Limb (tissue), 2 donors: ENCODE measurements at regions not wholly inside any gene's neighbourhood (a gene's known extent, or its start where the extent isn't known, plus 50 kb on each side); places are given as distances from the start of the nearest gene placed in this dataset.

Experiments
- DNase-seq, 2 donors: peaks; one replicate each; pipeline ENCODE4 v3.0.0-alpha.2; 2016; ENCODE audit errors: extremely low spot score in 2 of 2

GRCh38 chr11:120061036-120061760, 76.7 kb downstream of the TRIM29 start:
- DNase-seq: no peak

GRCh38 chr11:120060512-120060911, 77.4 kb downstream of the TRIM29 start:
- DNase-seq: no peak

GRCh38 chr11:120058931-120059330, 79.0 kb downstream of the TRIM29 start:
- no peak for DNase-seq

GRCh38 chr11:120057595-120058581, 80.0 kb downstream of the TRIM29 start:
- DNase-seq: no peak

GRCh38 chr11:120057028-120057330, 80.9 kb downstream of the TRIM29 start:
- DNase-seq: no peak

GRCh38 chr11:120056301-120057027, 81.4 kb downstream of the TRIM29 start:
- DNase-seq: no peak

GRCh38 chr11:120055646-120056045, 82.3 kb downstream of the TRIM29 start:
- DNase-seq: no peak

- DNase-seq: no peak
Observed at GRCh38 chr11:120054753-120055045, 83.2 kb downstream of the TRIM29 start.

GRCh38 chr11:120054016-120054752, 83.7 kb downstream of the TRIM29 start:
- DNase-seq: no peak

GRCh38 chr11:120052196-120052775, 85.6 kb downstream of the TRIM29 start:
- DNase-seq: no peak

- DNase-seq: peak in 1 of 2 donors; percentile 21
Observed at GRCh38 chr11:120044011-120044675, 93.8 kb downstream of the TRIM29 start.

GRCh38 chr11:120043328-120043945, 94.5 kb downstream of the TRIM29 start:
- no peak for DNase-seq

GRCh38 chr11:120041625-120042024, 96.3 kb downstream of the TRIM29 start:
- DNase-seq: no peak

GRCh38 chr11:120040151-120040840, 97.6 kb downstream of the TRIM29 start:
- no peak for DNase-seq

GRCh38 chr11:120039039-120039438, 98.9 kb downstream of the TRIM29 start:
- DNase-seq: no peak

- DNase-seq: no peak
Observed at GRCh38 chr11:120037111-120037510, 100.8 kb downstream of the TRIM29 start.

GRCh38 chr11:120035756-120036155, 102.2 kb downstream of the TRIM29 start:
- no peak for DNase-seq

- peak; percentile 61 to 66 for DNase-seq
Observed at GRCh38 chr11:120034881-120035630, 102.9 kb downstream of the TRIM29 start.
